PC-3 (cell line): ENCODE measurements at regions not wholly inside any gene's neighbourhood (a gene's known extent, or its start where the extent isn't known, plus 50 kb on each side); places are given as distances from the start of the nearest gene placed in this dataset.

Experiments used
- ATAC-seq: fragments of 200-7000 bp; cut with Tn5 transposase; 2 replicates; pipeline ENCODE4 v1.9.1; 2020; ENCODE audit warnings: mild to moderate bottlenecking, moderate library complexity
- BruUV-seq: library from RNA; stranded (reverse); fragments of 400-500 nt; replicated peaks from 2 replicates; lab custom pipeline; 2021; lab: Mats Ljungman, UMichigan
- CTCF ChIA-PET: fragments of 300-600 bp; sonication (Branson Sonifier 250); formaldehyde crosslinking; loops from one replicate; lab custom pipeline; 2022; ENCODE audit warnings: antibody characterized with exemption; lab: Charles Lee
- POLR2A ChIA-PET: fragments of 300-600 bp; sonication (Branson Sonifier 250); formaldehyde crosslinking; loops from one replicate; lab custom pipeline; 2022; ENCODE audit warnings: antibody characterized with exemption; ENCODE audit not compliant: unreplicated experiment; lab: Charles Lee
- DNase-seq: peaks from one replicate; pipeline ENCODE4 v3.0.0-alpha.2; 2015
- H2AFZ ChIP-seq: fragments of 300-600 bp; sonication (generic); 2 replicates; pipeline ENCODE4 v1.6.0; 2016; ENCODE audit warnings: antibody characterized with exemption, low read length
- H3F3A ChIP-seq: fragments of 300-600 bp; sonication (generic); one replicate; pipeline ENCODE4 v1.6.0; 2017; ENCODE audit warnings: antibody characterized with exemption, low read length, control low read depth, mild to moderate bottlenecking; ENCODE audit not compliant: unreplicated experiment
- H3K27ac ChIP-seq: fragments of 300-600 bp; sonication (generic); 2 replicates; pipeline ENCODE4 v1.5.1; 2016; ENCODE audit warnings: mild to moderate bottlenecking, low read length
- H3K27me3 ChIP-seq: fragments of 300-600 bp; sonication (generic); 2 replicates; pipeline ENCODE4 v1.6.1; 2016; ENCODE audit warnings: low read length, mixed read lengths
- H3K36me3 ChIP-seq: fragments of 300-600 bp; sonication (generic); 2 replicates; pipeline ENCODE4 v1.6.1; 2016; ENCODE audit warnings: low read depth, mixed run types, low read length, mixed read lengths
- H3K4me1 ChIP-seq: fragments of 300-600 bp; sonication (generic); 2 replicates; pipeline ENCODE4 v1.5.1; 2016; ENCODE audit warnings: low read length; ENCODE audit not compliant: insufficient read depth
- H3K4me2 ChIP-seq: fragments of 300-600 bp; sonication (generic); 2 replicates; pipeline ENCODE4 v1.6.0; 2016; ENCODE audit warnings: low read length
- H3K4me3 ChIP-seq: fragments of 300-600 bp; sonication (generic); 2 replicates; pipeline ENCODE4 v1.5.1; 2016; ENCODE audit warnings: mild to moderate bottlenecking, low read length, mixed read lengths
- H3K79me2 ChIP-seq: fragments of 300-600 bp; sonication (generic); 2 replicates; pipeline ENCODE4 v1.6.1; 2017; ENCODE audit warnings: low read length, mixed read lengths
- H3K9ac ChIP-seq: fragments of 300-600 bp; sonication (generic); 2 replicates; pipeline ENCODE4 v1.6.0; 2016; ENCODE audit warnings: mild to moderate bottlenecking, low read length
- H3K9me2 ChIP-seq: fragments of 300-600 bp; sonication (generic); replicated peaks from 2 replicates; pipeline ENCODE4 v1.6.1; 2016; ENCODE audit warnings: mixed run types, low read length, mixed read lengths
- H3K9me3 ChIP-seq: fragments of 300-600 bp; sonication (generic); 2 replicates; pipeline ENCODE4 v1.6.1; 2016; ENCODE audit warnings: low read length, mixed read lengths
- H4K20me1 ChIP-seq: fragments of 300-600 bp; sonication (generic); 2 replicates; pipeline ENCODE4 v1.6.1; 2016; ENCODE audit warnings: low read length, mixed read lengths
- CTCF ChIP-seq: fragments of 300-600 bp; sonication (generic); conservative IDR thresholded peaks from 2 replicates; pipeline ENCODE4 v1.5.1; 2017; ENCODE audit warnings: antibody characterized with exemption, low read depth, mild to moderate bottlenecking, low read length
- EZH2 ChIP-seq: fragments of 300-600 bp; sonication (generic); IDR thresholded peaks from one replicate; pipeline ENCODE4 v1.6.1; 2017; ENCODE audit warnings: antibody characterized with exemption, mild to moderate bottlenecking, low read length; ENCODE audit not compliant: unreplicated experiment
- EZH2phosphoT487 ChIP-seq: fragments of 300-600 bp; sonication (generic); IDR thresholded peaks from 2 replicates; pipeline ENCODE4 v1.6.1; 2018; ENCODE audit warnings: mild to moderate bottlenecking, antibody characterized with exemption, low read length, borderline replicate concordance
- intact Hi-C: fragments of 100-400 bp; cut with micrococcal nuclease; formaldehyde crosslinking; loops from 2 replicates; pipeline ENCODE4 v1.9.0; 2023

GRCh38 chrX:46408553-46409407 is 136.4 kb downstream of the ZNF674 start:
- intact Hi-C loops = loop anchor here (1.0 kb wide), 1 partner anchor 27 kb away; no protein-coding TSS in a partner anchor
- no TSS peak for BruUV-seq
- H3K27ac ChIP-seq = peak overlapping the region; percentile 24

GRCh38 chrX:46407753-46408130 is 137.5 kb downstream of the ZNF674 start:
- Histone ChIP-seq H3K9me3 (no peaks in the 10 kb centered on the region), H3K9me2 (no peaks in the 10 kb centered on the region), H3K36me3 (no peaks in the 10 kb centered on the region), H3K4me3 (no peak overlapping the region), H3K79me2 (no peaks in the 10 kb centered on the region), H2AFZ (peak overlapping the region; percentile 67; the same call in 1 of the 2 replicates), H3K27me3 (no peaks in the 10 kb centered on the region), H4K20me1 (no peaks in the 10 kb centered on the region), H3K9ac (no peak overlapping the region), H3K4me1 (peaks cover 7% of the 10 kb centered on the region; the same call in 1 of the 2 replicates), H3K4me2 (no peak overlapping the region), H3K27ac (no peak overlapping the region), H3F3A (no peaks in the 10 kb centered on the region)
- intact Hi-C loops = no loop called here
- DNase-seq (no peak), ATAC-seq (no peak)
- ChIA-PET CTCF (no interaction called here), POLR2A (no interaction called here)
- no peak for TF ChIP-seq EZH2
- BruUV-seq = no TSS peak

More at GRCh38 chrX:46408553-46409407, 136.4 kb downstream of the ZNF674 start:
- Histone ChIP-seq H4K20me1 (no peaks in the 10 kb centered on the region), H2AFZ (peak overlapping the region; percentile 67), H3K27me3 (no peaks in the 10 kb centered on the region), H3K9me3 (no peaks in the 10 kb centered on the region), H3K36me3 (no peaks in the 10 kb centered on the region), H3K9ac (0 out of 2 replicates have a peak overlapping the region, but pooled peaks have one; percentile 30), H3K4me2 (0 out of 2 replicates have a peak overlapping the region, but pooled peaks have one; percentile 15), H3K9me2 (no peaks in the 10 kb centered on the region), H3K4me3 (no peak overlapping the region), H3F3A (no peaks in the 10 kb centered on the region), H3K79me2 (no peaks in the 10 kb centered on the region), H3K4me1 (peaks cover 7% of the 10 kb centered on the region; the same call in 1 of the 2 replicates)
- DNase-seq (peak; percentile 83), ATAC-seq (peak; percentile 46)
- TF ChIP-seq CTCF (peak; percentile 94), EZH2 (no peak)
- ChIA-PET CTCF (interaction anchor here (0.6 to 1.2 kb wide), 5 partner anchors 14 to 1265 kb away, joined by 3 to 6 read pairs (median 4); no protein-coding TSS in a partner anchor), POLR2A (interaction anchor here (0.6 kb wide), 1 partner anchor 28 kb away, joined by 3 read pairs; no protein-coding TSS in a partner anchor)

GRCh38 chrX:46407036-46407752 is 138.0 kb downstream of the ZNF674 start:
- DNase-seq (no peak), ATAC-seq (no peak)
- Histone ChIP-seq H3K27me3 (no peaks in the 10 kb centered on the region), H3K9me3 (no peaks in the 10 kb centered on the region), H3F3A (no peaks in the 10 kb centered on the region), H4K20me1 (no peaks in the 10 kb centered on the region), H3K27ac (no peak overlapping the region), H3K4me2 (no peak overlapping the region), H3K4me1 (peaks cover 7% of the 10 kb centered on the region; the same call in 1 of the 2 replicates), H2AFZ (no peak overlapping the region), H3K4me3 (no peak overlapping the region), H3K79me2 (no peaks in the 10 kb centered on the region), H3K36me3 (no peaks in the 10 kb centered on the region), H3K9me2 (no peaks in the 10 kb centered on the region), H3K9ac (no peak overlapping the region)
- intact Hi-C loops = no loop called here
- CTCF ChIA-PET = no interaction called here
- TF ChIP-seq CTCF = no peak
- TF ChIP-seq EZH2phosphoT487 = no peak
- TF ChIP-seq EZH2 = no peak
- BruUV-seq = no TSS peak
- POLR2A ChIA-PET = no interaction called here
